RWPE1 (cell line): ENCODE measurements at regions not wholly inside any gene's neighbourhood (a gene's known extent, or its start where the extent isn't known, plus 50 kb on each side); places are given as distances from the start of the nearest gene placed in this dataset.
"Not testable (repeated sequence)": the region's sequence is repeated elsewhere in the genome, so short reads cannot be mapped to it uniquely, and the experiment has no call there.

Source experiments
- CTCF ChIA-PET: fragments of 350-600 bp; sonication (Branson Sonifier 250); formaldehyde crosslinking; extraction: SDS; loops from one replicate; lab custom pipeline; 2021; lab: Yijun Ruan, JAX
- POLR2A ChIA-PET: fragments of 400-600 bp; formaldehyde crosslinking; extraction: SDS; loops from one replicate; lab custom pipeline; 2020; ENCODE audit warnings: antibody characterized with exemption; ENCODE audit not compliant: low non-redundant PET; lab: Yijun Ruan, JAX
- DNase-seq: peaks from one replicate; pipeline ENCODE4 v3.0.0; 2012; ENCODE audit warnings: low spot score
- H3K27ac ChIP-seq: fragments of 450-650 bp; 2 replicates; pipeline ENCODE4 v1.5.1; 2017
- CTCF ChIP-seq: fragments of 450-650 bp; conservative IDR thresholded peaks from 2 replicates; pipeline ENCODE4 v1.5.1; 2017; ENCODE audit warnings: low read depth, mild to moderate bottlenecking

- no peak overlapping the region for H3K27ac ChIP-seq
- ChIA-PET POLR2A (no interaction called here), CTCF (no interaction called here)
- no peak for DNase-seq
- TF ChIP-seq CTCF = no peak
Observed at GRCh38 chr12:30308010-30308717, 387.5 kb downstream of the IPO8 start.

DNA sequence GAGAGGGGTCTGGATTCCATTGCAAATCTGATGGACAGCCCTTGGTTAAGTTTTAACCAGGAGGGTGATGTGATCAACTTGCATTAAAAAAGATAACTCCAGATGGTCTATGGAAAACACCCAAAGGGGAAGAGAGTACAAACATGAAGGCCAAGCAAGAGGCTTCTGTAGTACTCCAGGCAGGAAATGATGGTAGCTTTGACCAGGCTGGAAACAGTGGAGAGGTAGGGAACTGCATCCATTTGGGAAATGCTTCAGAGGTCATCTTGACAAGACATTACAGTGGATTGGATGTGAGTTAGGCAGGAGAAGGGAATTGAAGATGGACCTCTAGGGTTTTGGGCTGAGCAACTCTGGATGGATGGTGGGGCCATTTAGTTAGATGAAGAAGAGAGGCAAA is 391.1 kb downstream of the IPO8 start:
- TF ChIP-seq CTCF = no peak
- no peak overlapping the region for H3K27ac ChIP-seq
- DNase-seq = no peak
- ChIA-PET CTCF (no interaction called here), POLR2A (no interaction called here)

GRCh38 chr12:30301291-30301690 is 394.4 kb downstream of the IPO8 start:
- H3K27ac ChIP-seq = no peak overlapping the region
- POLR2A ChIA-PET = interaction anchor here (0.6 kb wide), 1 partner anchor 54 kb away, joined by 6 read pairs; no protein-coding TSS in a partner anchor
- TF ChIP-seq CTCF = no peak
- CTCF ChIA-PET = interaction anchor here (0.7 kb wide), 1 partner anchor 18 kb away, joined by 3 read pairs; no protein-coding TSS in a partner anchor
- no peak for DNase-seq

DNA sequence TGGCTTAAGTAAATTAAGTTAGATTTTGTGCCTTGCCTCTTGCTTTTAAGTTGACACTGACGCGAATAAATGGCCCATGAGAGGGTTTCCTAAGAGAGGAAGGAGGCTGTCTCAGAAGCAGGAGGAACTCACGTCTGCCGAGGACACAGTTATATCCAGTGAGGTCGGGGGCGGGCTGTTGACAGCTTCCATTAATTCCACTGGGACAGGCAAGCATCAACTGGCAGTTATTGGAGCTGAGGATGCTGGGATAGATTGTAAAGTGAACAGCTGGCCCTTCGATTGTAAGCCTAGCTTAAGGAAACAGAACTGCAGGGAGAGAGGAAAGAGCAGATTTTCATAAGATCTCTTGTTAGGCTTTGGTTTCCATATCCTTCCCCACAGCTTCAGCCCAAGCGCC is 399.2 kb downstream of the IPO8 start:
- no peak for DNase-seq
- CTCF ChIA-PET = no interaction called here
- POLR2A ChIA-PET = no interaction called here
- TF ChIP-seq CTCF = no peak
- H3K27ac ChIP-seq = no peak overlapping the region

GRCh38 chr12:30286345-30286926 is 409.2 kb downstream of the IPO8 start:
- POLR2A ChIA-PET = no interaction called here
- no peak overlapping the region for H3K27ac ChIP-seq
- peak; percentile 18 for DNase-seq
- TF ChIP-seq CTCF = peak; percentile 52; the same call in 1 of the 2 replicates
- CTCF ChIA-PET = no interaction called here

- TF ChIP-seq CTCF = no peak
- no peak for DNase-seq
- ChIA-PET CTCF (no interaction called here), POLR2A (no interaction called here)
- H3K27ac ChIP-seq = no peak overlapping the region
Observed at GRCh38 chr12:30278401-30278800, 417.3 kb downstream of the IPO8 start.

DNA sequence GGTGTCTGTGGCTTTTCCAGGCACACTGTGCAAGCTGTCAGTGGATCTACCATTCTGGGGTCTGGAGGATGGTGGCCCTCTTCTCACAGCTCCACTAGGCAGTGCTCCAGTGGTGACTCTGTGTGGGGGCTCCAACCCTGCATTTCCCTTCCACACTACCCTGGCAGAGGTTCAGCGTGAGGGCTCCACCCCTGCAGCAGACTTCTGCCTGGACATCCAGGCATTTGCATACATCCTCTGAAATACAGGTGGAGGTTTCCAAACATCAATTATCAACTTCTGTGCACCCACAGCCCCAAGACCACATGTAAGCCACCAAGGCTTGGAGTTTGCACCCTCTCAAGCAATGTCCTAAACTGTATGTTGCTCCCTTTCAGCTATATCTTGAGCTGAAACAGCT is 423.2 kb downstream of the IPO8 start:
- CTCF ChIA-PET, POLR2A ChIA-PET, DNase-seq, H3K27ac ChIP-seq: not testable (repeated sequence)
